Lower lobe of right lung (tissue), 2 donors: ENCODE measurements at regions not wholly inside any gene's neighbourhood (a gene's known extent, or its start where the extent isn't known, plus 50 kb on each side); places are given as distances from the start of the nearest gene placed in this dataset.

Source experiments
- ATAC-seq, 2 donors: fragments of 200-7000 bp; cut with Tn5 transposase; one replicate each; pipeline ENCODE4 v1.9.1; 2020 to 2022; ENCODE audit warnings: mild to moderate bottlenecking in 2 of 2, moderate library complexity in 2 of 2
- DNase-seq: peaks from one replicate; pipeline ENCODE4 v3.0.0-alpha.2; 2020
- H3K27ac ChIP-seq: fragments of 200-600 bp; one replicate; pipeline ENCODE4 v1.8.0; 2022
- H3K27me3 ChIP-seq: fragments of 200-600 bp; one replicate; pipeline ENCODE4 v1.8.0; 2022; ENCODE audit warnings: low read depth
- H3K36me3 ChIP-seq: fragments of 200-600 bp; one replicate; pipeline ENCODE4 v1.8.0; 2022; ENCODE audit warnings: mild to moderate bottlenecking
- H3K4me1 ChIP-seq: fragments of 200-600 bp; one replicate; pipeline ENCODE4 v1.8.0; 2022
- H3K4me3 ChIP-seq: fragments of 200-600 bp; one replicate; pipeline ENCODE4 v1.8.0; 2022; ENCODE audit warnings: mild to moderate bottlenecking
- H3K9me3 ChIP-seq: fragments of 200-600 bp; one replicate; pipeline ENCODE4 v1.8.0; 2022
- intact Hi-C: fragments of 100-400 bp; cut with DNase I; formaldehyde crosslinking; loops from one replicate; pipeline ENCODE4 v1.11.0; 2022
- TF ChIP-seq, protein P1 (sequence below): fragments of 200-600 bp; IDR thresholded peaks from one replicate; pipeline ENCODE4 v1.8.0; 2022; ENCODE audit warnings: antibody characterized with exemption, mild to moderate bottlenecking
- donor health status: DM: no; HTN: yes; CAD: no; lungs with severe emphysema.

DNA sequence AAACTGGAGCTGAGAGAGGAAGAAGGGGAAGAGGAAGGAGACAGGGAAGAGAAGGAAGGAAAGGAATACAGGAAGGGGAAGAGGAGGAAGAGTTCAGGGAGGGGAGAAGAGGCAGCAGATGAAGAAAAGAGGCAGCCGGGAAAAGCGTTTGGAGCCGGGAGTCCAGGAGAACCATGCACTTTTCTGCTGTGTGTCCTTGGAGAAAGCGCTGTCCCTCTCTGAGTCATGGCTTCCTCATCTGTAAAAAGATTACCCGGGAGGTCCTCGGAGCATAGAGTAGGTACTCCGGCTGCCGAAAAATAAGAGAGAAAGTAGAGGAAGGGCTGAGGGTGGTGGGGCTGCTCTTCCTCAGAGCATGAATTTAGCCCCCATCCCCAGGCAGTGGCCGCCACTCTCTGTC lies 226.9 kb downstream of the MN1 start:
- ATAC-seq (no peak), DNase-seq (no peak)
- H3K4me3 ChIP-seq = no peak overlapping the region
- H3K27ac ChIP-seq = no peak overlapping the region
- H3K36me3 ChIP-seq = no peaks in the 10 kb centered on the region
- no peaks in the 10 kb centered on the region for H3K9me3 ChIP-seq
- TF ChIP-seq, protein P1, sequence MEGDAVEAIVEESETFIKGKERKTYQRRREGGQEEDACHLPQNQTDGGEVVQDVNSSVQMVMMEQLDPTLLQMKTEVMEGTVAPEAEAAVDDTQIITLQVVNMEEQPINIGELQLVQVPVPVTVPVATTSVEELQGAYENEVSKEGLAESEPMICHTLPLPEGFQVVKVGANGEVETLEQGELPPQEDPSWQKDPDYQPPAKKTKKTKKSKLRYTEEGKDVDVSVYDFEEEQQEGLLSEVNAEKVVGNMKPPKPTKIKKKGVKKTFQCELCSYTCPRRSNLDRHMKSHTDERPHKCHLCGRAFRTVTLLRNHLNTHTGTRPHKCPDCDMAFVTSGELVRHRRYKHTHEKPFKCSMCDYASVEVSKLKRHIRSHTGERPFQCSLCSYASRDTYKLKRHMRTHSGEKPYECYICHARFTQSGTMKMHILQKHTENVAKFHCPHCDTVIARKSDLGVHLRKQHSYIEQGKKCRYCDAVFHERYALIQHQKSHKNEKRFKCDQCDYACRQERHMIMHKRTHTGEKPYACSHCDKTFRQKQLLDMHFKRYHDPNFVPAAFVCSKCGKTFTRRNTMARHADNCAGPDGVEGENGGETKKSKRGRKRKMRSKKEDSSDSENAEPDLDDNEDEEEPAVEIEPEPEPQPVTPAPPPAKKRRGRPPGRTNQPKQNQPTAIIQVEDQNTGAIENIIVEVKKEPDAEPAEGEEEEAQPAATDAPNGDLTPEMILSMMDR = no peak
- peaks cover 30% of the 10 kb centered on the region for H3K27me3 ChIP-seq
- intact Hi-C loops = no loop called here
- H3K4me1 ChIP-seq = peaks cover 4% of the 10 kb centered on the region

DNA sequence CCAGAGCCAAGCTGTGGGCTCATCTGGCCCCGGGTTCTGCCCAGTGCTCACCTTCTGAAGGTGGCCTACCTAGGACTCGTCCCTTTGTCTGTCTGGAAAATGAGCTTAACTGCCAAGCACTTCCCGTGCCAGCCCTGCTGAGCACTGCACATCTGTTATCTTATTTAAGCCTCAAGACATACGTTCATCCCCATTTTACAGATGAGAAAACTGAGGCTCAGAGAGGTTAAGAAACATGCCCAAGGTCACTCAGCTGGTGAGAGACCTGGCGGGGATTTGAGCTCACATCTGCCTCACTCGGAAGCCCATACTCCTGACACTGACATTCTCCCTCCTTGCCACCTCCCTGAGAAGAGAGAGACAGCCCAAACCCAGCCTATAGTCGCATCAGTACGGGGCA lies 226.2 kb downstream of the MN1 start:
- ATAC-seq (no peak), DNase-seq (no peak)
- Histone ChIP-seq H3K4me1 (peaks cover 4% of the 10 kb centered on the region), H3K36me3 (no peaks in the 10 kb centered on the region), H3K9me3 (no peaks in the 10 kb centered on the region), H3K27me3 (peaks cover 30% of the 10 kb centered on the region), H3K27ac (no peak overlapping the region), H3K4me3 (no peak overlapping the region)
- TF ChIP-seq, protein P1 = no peak
- intact Hi-C loops = no loop called here

DNA sequence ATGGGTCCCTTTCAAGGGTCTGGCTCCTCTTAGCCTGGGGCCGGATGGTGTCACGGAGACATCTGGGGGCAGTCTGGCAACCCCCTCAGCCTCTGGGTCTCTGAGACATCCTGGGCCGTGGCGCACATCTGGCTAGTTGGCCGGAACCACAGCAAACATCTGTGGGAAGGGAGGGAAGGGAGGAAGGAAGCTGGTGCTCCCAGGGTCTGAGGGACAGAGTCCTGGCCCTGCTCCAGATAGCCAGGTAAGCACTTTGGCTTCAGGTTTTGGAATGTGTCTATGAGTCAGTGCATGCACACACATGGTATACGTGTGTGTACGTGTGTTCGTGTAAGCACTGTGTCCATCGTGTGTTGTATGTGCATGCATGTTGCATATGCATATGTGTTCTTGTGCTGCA lies 225.1 kb downstream of the MN1 start:
- TF ChIP-seq, protein P1 = no peak
- intact Hi-C loops = no loop called here
- H3K9me3 ChIP-seq = no peaks in the 10 kb centered on the region
- no peak overlapping the region for H3K27ac ChIP-seq
- H3K27me3 ChIP-seq = peaks cover 27% of the 10 kb centered on the region
- H3K4me3 ChIP-seq = no peak overlapping the region
- H3K4me1 ChIP-seq = peaks cover 4% of the 10 kb centered on the region
- H3K36me3 ChIP-seq = no peaks in the 10 kb centered on the region
- DNase-seq = no peak
- ATAC-seq = no peak

DNA sequence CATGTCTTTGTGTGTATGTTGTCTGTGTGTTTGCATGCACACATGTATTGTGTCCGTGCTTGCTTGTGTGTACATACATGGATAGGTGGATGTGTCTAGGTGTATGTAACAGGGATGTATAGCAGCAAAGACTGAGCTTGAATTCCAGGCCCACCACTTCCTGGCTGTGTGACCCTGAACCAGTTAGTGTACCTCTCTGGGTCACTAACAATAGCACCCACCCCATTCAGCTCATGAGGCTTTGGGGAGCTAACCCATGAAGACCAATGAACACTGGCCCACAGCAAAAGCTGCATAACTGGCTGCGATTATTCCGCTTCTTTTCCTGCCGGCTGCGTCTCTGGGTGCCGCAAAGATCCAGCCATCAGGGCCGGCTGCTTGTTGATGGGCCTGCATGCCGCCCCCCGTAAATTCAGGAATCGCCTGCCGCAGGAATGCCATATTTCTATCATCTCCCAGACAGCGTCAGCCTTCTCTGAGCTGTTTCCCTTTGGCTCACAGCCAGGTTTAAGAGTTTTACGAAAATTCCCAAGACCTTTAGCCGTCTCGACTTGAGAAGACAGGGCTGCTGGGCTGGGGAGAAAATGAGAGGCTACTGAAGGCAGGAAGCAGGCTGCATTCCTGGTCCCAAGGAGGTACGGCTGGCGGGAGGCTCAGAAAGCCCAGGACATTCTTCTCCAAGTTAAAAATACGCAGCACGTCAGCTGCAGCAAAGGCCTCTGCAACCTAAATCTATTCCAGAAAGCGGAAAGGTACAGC lies 224.6 kb downstream of the MN1 start:
- H3K4me3 ChIP-seq = no peak overlapping the region
- H3K9me3 ChIP-seq = no peaks in the 10 kb centered on the region
- H3K27me3 ChIP-seq = peaks cover 22% of the 10 kb centered on the region
- DNase-seq (no peak), ATAC-seq (peak; percentile 4 to 25)
- TF ChIP-seq, protein P1 = no peak
- intact Hi-C loops = no loop called here
- H3K36me3 ChIP-seq = no peaks in the 10 kb centered on the region
- H3K4me1 ChIP-seq = peaks cover 4% of the 10 kb centered on the region
- H3K27ac ChIP-seq = peak overlapping the region; percentile 29

DNA sequence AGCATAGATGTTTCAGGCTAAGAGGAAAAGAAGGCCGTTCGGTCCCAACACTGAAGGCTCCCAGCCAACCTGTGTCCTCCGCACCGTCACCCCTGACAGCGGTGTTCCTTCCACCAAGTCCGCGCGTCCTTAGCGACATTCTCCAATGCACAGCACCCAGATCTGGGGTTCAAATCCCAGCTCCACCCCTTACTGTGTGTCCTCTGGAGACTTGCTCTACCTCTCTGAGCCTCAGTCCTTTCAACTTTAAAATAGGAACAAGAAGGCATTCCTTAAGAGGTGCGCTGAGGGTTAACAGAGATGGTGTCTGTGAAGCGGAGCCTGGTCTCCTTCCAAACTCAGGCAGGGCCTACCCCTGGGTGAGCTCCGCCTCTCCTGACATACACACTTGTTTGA lies 224.0 kb downstream of the MN1 start:
- Histone ChIP-seq H3K9me3 (no peaks in the 10 kb centered on the region), H3K4me1 (peaks cover 4% of the 10 kb centered on the region), H3K36me3 (no peaks in the 10 kb centered on the region), H3K27ac (peak overlapping the region; percentile 29), H3K27me3 (peaks cover 20% of the 10 kb centered on the region), H3K4me3 (no peak overlapping the region)
- DNase-seq = no peak
- TF ChIP-seq, protein P1 = no peak
- intact Hi-C loops = no loop called here
- ATAC-seq = no peak
